Breast epithelium (tissue), 3 donors: ENCODE measurements at regions not wholly inside any gene's neighbourhood (a gene's known extent, or its start where the extent isn't known, plus 50 kb on each side); places are given as distances from the start of the nearest gene placed in this dataset.

Experiments used
- POLR2A ChIP-seq: fragments of 450-650 bp; IDR thresholded peaks from one replicate; pipeline ENCODE4 v1.6.1; 2016; ENCODE audit warnings: antibody characterized with exemption, mild to moderate bottlenecking, moderate library complexity
- TF ChIP-seq, protein P1 (sequence below), 3 donors: fragments of 450-650 bp; IDR thresholded peaks; one replicate each; pipeline ENCODE4 v1.5.1; 2016 to 2017; ENCODE audit warnings: antibody characterized with exemption in 3 of 3, mild to moderate bottlenecking in 3 of 3, moderate library complexity in 3 of 3

GRCh38 chr20:39170896-39171463 is 208.8 kb downstream of the DHX35 start:
- no peak for TF ChIP-seq POLR2A
- TF ChIP-seq, protein P1, sequence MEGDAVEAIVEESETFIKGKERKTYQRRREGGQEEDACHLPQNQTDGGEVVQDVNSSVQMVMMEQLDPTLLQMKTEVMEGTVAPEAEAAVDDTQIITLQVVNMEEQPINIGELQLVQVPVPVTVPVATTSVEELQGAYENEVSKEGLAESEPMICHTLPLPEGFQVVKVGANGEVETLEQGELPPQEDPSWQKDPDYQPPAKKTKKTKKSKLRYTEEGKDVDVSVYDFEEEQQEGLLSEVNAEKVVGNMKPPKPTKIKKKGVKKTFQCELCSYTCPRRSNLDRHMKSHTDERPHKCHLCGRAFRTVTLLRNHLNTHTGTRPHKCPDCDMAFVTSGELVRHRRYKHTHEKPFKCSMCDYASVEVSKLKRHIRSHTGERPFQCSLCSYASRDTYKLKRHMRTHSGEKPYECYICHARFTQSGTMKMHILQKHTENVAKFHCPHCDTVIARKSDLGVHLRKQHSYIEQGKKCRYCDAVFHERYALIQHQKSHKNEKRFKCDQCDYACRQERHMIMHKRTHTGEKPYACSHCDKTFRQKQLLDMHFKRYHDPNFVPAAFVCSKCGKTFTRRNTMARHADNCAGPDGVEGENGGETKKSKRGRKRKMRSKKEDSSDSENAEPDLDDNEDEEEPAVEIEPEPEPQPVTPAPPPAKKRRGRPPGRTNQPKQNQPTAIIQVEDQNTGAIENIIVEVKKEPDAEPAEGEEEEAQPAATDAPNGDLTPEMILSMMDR (IDR thresholded peaks at IDR 0.05), result no peak
